ENCODE measurements at regions not wholly inside any gene's neighbourhood (a gene's known extent, or its start where the extent isn't known, plus 50 kb on each side); places are given as distances from the start of the nearest gene placed in this dataset.

GRCh38 chr20:9981829-9982228 lies 53.0 kb upstream of the ANKEF1 start:
- TF ChIP-seq POLR2A (IDR thresholded peaks at IDR 0.05; ENCODE audit: low read depth) (no peak), EP300 (IDR thresholded peaks at IDR 0.05) (no peak), POLR2AphosphoS5 (IDR thresholded peaks at IDR 0.05) (no peak), CTCF (IDR thresholded peaks at IDR 0.05) (no peak)
- WGBS, result 21% methylated on average over 2 of the region's 2 CpGs
- H3K27ac ChIP-seq (replicated peaks in 1 of 4), result no peak overlapping the region
- no peaks in the 10 kb centered on the region for H3K27me3 ChIP-seq
- no peak for DNase-seq (ENCODE audit: extremely low spot score)
- H3K4me1 ChIP-seq, result peaks cover 0 to 6% (median 0%) of the 10 kb centered on the region in 4 donors
- H3K36me3 ChIP-seq, result no peaks in the 10 kb centered on the region
- H3K4me3 ChIP-seq, result no peak overlapping the region
- intact Hi-C loops (cut with DNase I), result no loop called here
- no peaks in the 10 kb centered on the region for H3K9me3 ChIP-seq

DNA sequence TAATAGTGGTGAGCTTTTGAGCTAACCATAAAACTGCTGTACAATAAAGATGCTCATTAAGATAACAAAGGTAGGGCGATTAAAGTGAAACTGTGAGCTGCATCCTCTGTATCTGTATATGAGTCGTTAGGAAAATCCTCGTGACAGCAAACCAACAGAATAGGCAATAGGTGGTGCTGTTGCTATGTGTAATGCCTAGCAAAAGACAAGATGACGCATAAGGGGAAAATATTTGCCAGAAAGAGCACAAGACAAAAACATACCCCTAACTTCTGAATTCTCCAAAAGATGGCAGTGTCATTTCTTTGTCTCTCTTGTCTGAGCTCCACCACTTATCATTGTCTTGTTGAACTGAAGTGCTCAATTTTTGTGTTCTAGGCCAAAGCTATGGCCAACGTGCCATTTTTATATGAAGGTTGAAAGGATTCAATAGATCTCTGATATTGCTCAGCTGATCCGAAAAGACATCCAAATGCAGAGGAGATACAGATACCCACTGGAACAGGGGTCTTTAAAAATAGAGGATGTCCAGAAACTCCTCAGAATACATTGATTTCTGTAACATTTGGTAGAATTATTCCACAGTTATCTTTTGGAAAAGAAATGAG lies 56.3 kb upstream of the ANKEF1 start:
- no peaks in the 10 kb centered on the region for H3K9me3 ChIP-seq
- intact Hi-C loops (cut with DNase I), result loop anchor here (5.0 kb wide), 3 partner anchors 114 to 1564 kb away; no protein-coding TSS in a partner anchor
- peaks cover 0 to 6% (median 0%) of the 10 kb centered on the region in 4 donors for H3K4me1 ChIP-seq
- H3K27me3 ChIP-seq, result no peaks in the 10 kb centered on the region
- H3K4me3 ChIP-seq, result no peak overlapping the region
- TF ChIP-seq CTCF (IDR thresholded peaks at IDR 0.05) (peak; percentile 60 to 71 (median 68)), POLR2A (IDR thresholded peaks at IDR 0.05; ENCODE audit: low read depth) (no peak)
- 27% methylated on average over 6 of the region's 6 CpGs for WGBS
- H3K36me3 ChIP-seq, result no peaks in the 10 kb centered on the region
- DNase-seq (ENCODE audit: extremely low spot score), result no peak
- no peak overlapping the region for H3K27ac ChIP-seq (replicated peaks in 1 of 4)

GRCh38 chr20:9977629-9978028 lies 57.2 kb upstream of the ANKEF1 start:
- WGBS, result 36% methylated on average over 1 of the region's 1 CpG
- intact Hi-C loops (cut with DNase I), result loop anchor here (5.0 kb wide), 3 partner anchors 115 to 1565 kb away; no protein-coding TSS in a partner anchor
- H3K4me3 ChIP-seq, result no peak overlapping the region
- DNase-seq (ENCODE audit: extremely low spot score), result no peak
- H3K4me1 ChIP-seq, result peaks cover 0 to 6% (median 0%) of the 10 kb centered on the region in 4 donors
- H3K36me3 ChIP-seq, result no peaks in the 10 kb centered on the region
- TF ChIP-seq EP300 (IDR thresholded peaks at IDR 0.05), result no peak
- no peak for TF ChIP-seq POLR2AphosphoS5 (IDR thresholded peaks at IDR 0.05)
- TF ChIP-seq CTCF (IDR thresholded peaks at IDR 0.05), result no peak
- TF ChIP-seq POLR2A (IDR thresholded peaks at IDR 0.05; ENCODE audit: low read depth), result no peak
- no peak overlapping the region for H3K27ac ChIP-seq (replicated peaks in 1 of 4)
- no peaks in the 10 kb centered on the region for H3K27me3 ChIP-seq
- no peaks in the 10 kb centered on the region for H3K9me3 ChIP-seq

DNA sequence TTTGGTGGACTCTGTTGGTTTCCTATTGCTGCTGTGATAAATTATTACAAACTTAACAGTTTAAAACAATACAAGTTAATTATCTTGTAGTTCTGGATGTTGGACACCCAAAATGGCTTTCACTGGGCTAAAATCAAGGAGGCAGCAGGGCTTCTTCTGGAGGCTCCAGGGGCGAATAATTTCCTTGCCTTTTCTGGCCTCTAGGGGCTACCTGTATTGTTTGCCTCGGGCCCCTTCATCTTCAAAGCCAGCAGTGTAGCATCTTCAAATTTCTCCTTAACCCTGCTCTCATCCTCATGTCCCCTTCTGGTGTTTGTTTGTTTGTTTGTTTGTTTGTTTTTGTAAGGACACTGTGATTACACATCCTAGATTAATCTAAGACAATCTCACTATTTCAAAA lies 60.5 kb upstream of the ANKEF1 start:
- no peak for DNase-seq (ENCODE audit: extremely low spot score)
- Histone ChIP-seq H3K9me3 (no peaks in the 10 kb centered on the region), H3K27me3 (peaks cover 0 to 9% (median 0%) of the 10 kb centered on the region in 4 donors), H3K27ac (replicated peaks in 1 of 4) (no peak overlapping the region), H3K4me1 (peaks cover 0 to 6% (median 0%) of the 10 kb centered on the region in 4 donors), H3K36me3 (no peaks in the 10 kb centered on the region), H3K4me3 (no peak overlapping the region)
- 65% methylated on average over 2 of the region's 2 CpGs for WGBS
- intact Hi-C loops (cut with DNase I), result no loop called here
- TF ChIP-seq POLR2A (IDR thresholded peaks at IDR 0.05; ENCODE audit: low read depth), result no peak
- no peak for TF ChIP-seq EP300 (IDR thresholded peaks at IDR 0.05)
- TF ChIP-seq POLR2AphosphoS5 (IDR thresholded peaks at IDR 0.05), result no peak
- TF ChIP-seq CTCF (IDR thresholded peaks at IDR 0.05), result no peak

GRCh38 chr20:9971746-9972145 lies 63.0 kb upstream of the ANKEF1 start:
- H3K27ac ChIP-seq (replicated peaks in 1 of 4), result no peak overlapping the region
- WGBS, result 73% methylated on average over 1 of the region's 1 CpG
- H3K4me3 ChIP-seq, result no peak overlapping the region
- no peaks in the 10 kb centered on the region for H3K4me1 ChIP-seq
- TF ChIP-seq POLR2A (IDR thresholded peaks at IDR 0.05; ENCODE audit: low read depth), result no peak
- no peak for TF ChIP-seq POLR2AphosphoS5 (IDR thresholded peaks at IDR 0.05)
- no peak for TF ChIP-seq EP300 (IDR thresholded peaks at IDR 0.05)
- no peak for TF ChIP-seq CTCF (IDR thresholded peaks at IDR 0.05)
- H3K27me3 ChIP-seq, result peaks cover 0 to 9% (median 0%) of the 10 kb centered on the region in 4 donors
- intact Hi-C loops (cut with DNase I), result no loop called here
- no peaks in the 10 kb centered on the region for H3K36me3 ChIP-seq
- H3K9me3 ChIP-seq, result no peaks in the 10 kb centered on the region
- no peak for DNase-seq (ENCODE audit: extremely low spot score)

All from esophagus muscularis mucosa (tissue), 4 donors.